H1 (cell line): ENCODE measurements at regions not wholly inside any gene's neighbourhood (a gene's known extent, or its start where the extent isn't known, plus 50 kb on each side); places are given as distances from the start of the nearest gene placed in this dataset.

ENCODE experiments used
- CTCF ChIA-PET: fragments of 300-600 bp; sonication (Branson Sonifier 250); formaldehyde crosslinking; loops from one replicate; lab custom pipeline; 2021; ENCODE audit not compliant: partially characterized antibody; lab: Charles Lee
- POLR2A ChIA-PET: fragments of 300-600 bp; sonication (Branson Sonifier 250); formaldehyde crosslinking; loops from one replicate; lab custom pipeline; 2021; ENCODE audit warnings: inconsistent platforms; ENCODE audit not compliant: partially characterized antibody; lab: Charles Lee
- DNase-seq, 2 experiments: peaks; one replicate each; pipeline versions ENCODE4 v3.0.0 to v3.0.0-alpha.2; 2010 to 2022; ENCODE audit warnings: low spot score in 2 of 2, low read depth in 1 of 2, mixed read lengths in 1 of 2
- FAIRE-seq: peaks from 2 replicates; lab custom pipeline; 2011; peaks lifted over from hg19 to GRCh38; lab: Jason Lieb, UNC
- H2AFZ ChIP-seq: 2 replicates; pipeline ENCODE4 v1.8.1; 2012; ENCODE audit warnings: low read length, inconsistent platforms
- H2AK5ac ChIP-seq: 2 replicates; pipeline ENCODE4 v1.6.1; 2013; ENCODE audit warnings: low read depth, low read length
- H2BK120ac ChIP-seq: replicated peaks from 2 replicates; pipeline ENCODE3; 2013; ENCODE audit warnings: low read depth, low read length, inconsistent platforms
- H2BK12ac ChIP-seq: 2 replicates; pipeline ENCODE4 v1.6.1; 2013; ENCODE audit warnings: low read depth, low read length
- H2BK15ac ChIP-seq: 2 replicates; pipeline ENCODE4 v1.6.1; 2013; ENCODE audit warnings: low read length
- H2BK20ac ChIP-seq: 2 replicates; pipeline ENCODE4 v1.6.1; 2013; ENCODE audit warnings: low read length
- H2BK5ac ChIP-seq: 2 replicates; pipeline ENCODE4 v1.6.1; 2013; ENCODE audit warnings: low read depth, low read length
- H3K14ac ChIP-seq: 2 replicates; pipeline ENCODE4 v1.6.1; 2013; ENCODE audit warnings: inconsistent platforms; ENCODE audit not compliant: insufficient read length
- H3K18ac ChIP-seq: 2 replicates; pipeline ENCODE4 v1.6.1; 2013; ENCODE audit warnings: low read length; ENCODE audit errors: extremely low read depth
- H3K23ac ChIP-seq: 2 replicates; pipeline ENCODE4 v1.6.1; 2013; ENCODE audit warnings: inconsistent platforms; ENCODE audit not compliant: insufficient read length
- H3K23me2 ChIP-seq: 2 replicates; pipeline ENCODE4 v1.6.1; 2013; ENCODE audit warnings: low read depth, low read length
- H3K27ac ChIP-seq: 2 replicates; pipeline ENCODE4 v1.6.1; 2011; ENCODE audit warnings: low read depth, low read length, inconsistent platforms
- H3K27me3 ChIP-seq, 4 experiments: replicated peaks in 1 of 4; 1 replicate in 1 of 4; 2 replicates in 3 of 4; pipeline versions ENCODE4 v1.6.1 to v1.8.1; 2011 to 2013; ENCODE audit warnings: low read length in 3 of 4, mild to moderate bottlenecking in 3 of 4, inconsistent platforms in 2 of 4, mixed read lengths in 2 of 4, moderate library complexity in 1 of 4; ENCODE audit not compliant: control insufficient read depth in 3 of 4, insufficient read depth in 3 of 4; ENCODE audit errors: extremely low read depth in 1 of 4
- H3K36me3 ChIP-seq, 4 experiments: 2 replicates each; pipeline versions ENCODE4 v1.6.1 to v1.8.1; 2011 to 2013; ENCODE audit warnings: mild to moderate bottlenecking in 4 of 4, low read length in 3 of 4, moderate library complexity in 2 of 4, control low read depth in 1 of 4, inconsistent platforms in 1 of 4; ENCODE audit not compliant: insufficient read depth in 4 of 4, control insufficient read depth in 2 of 4
- H3K4ac ChIP-seq: replicated peaks from 2 replicates; pipeline ENCODE3; 2013; ENCODE audit warnings: low read length, low read depth, mixed read lengths, inconsistent platforms; ENCODE audit not compliant: insufficient read length
- H3K4me1 ChIP-seq, 4 experiments: replicated peaks in 1 of 4; 1 replicate in 1 of 4; 2 replicates in 3 of 4; pipeline versions ENCODE4 v1.6.1 to v1.8.1; 2011 to 2013; ENCODE audit warnings: low read length in 3 of 4, inconsistent platforms in 2 of 4, mixed read lengths in 1 of 4; ENCODE audit not compliant: insufficient read depth in 4 of 4, control insufficient read depth in 3 of 4
- H3K4me2 ChIP-seq, 2 experiments: 2 replicates each; pipeline versions ENCODE4 v1.6.1 to v1.8.1; 2011 to 2013; ENCODE audit warnings: low read depth in 2 of 2, low read length in 2 of 2, control low read depth in 1 of 2, inconsistent platforms in 1 of 2, mild to moderate bottlenecking in 1 of 2; ENCODE audit not compliant: insufficient read depth in 1 of 2
- H3K4me3 ChIP-seq, 4 experiments: fragments of 200-600, 300-600 bp in 1 of 4; sonication (generic), shearing (Covaris generic), sonication (Bioruptor Twin) in 1 of 4; 2 replicates each; pipeline versions ENCODE4 v1.5.1 to v1.8.1; 2011 to 2016; ENCODE audit warnings: low read length in 4 of 4, low read depth in 3 of 4, control low read depth in 2 of 4, inconsistent platforms in 2 of 4, mild to moderate bottlenecking in 2 of 4, mixed read lengths in 1 of 4, moderate library complexity in 1 of 4; ENCODE audit not compliant: insufficient read depth in 2 of 4; ENCODE audit errors: extremely low read depth in 1 of 4
- H3K56ac ChIP-seq: replicated peaks from 2 replicates; pipeline ENCODE3; 2013; ENCODE audit warnings: low read depth, mild to moderate bottlenecking, mixed read lengths, low read length, inconsistent platforms; ENCODE audit not compliant: insufficient read length
- H3K79me1 ChIP-seq: 2 replicates; pipeline ENCODE4 v1.6.1; 2013; ENCODE audit warnings: low read depth, low read length, control low read depth
- H3K79me2 ChIP-seq, 2 experiments: 2 replicates each; pipeline versions ENCODE4 v1.6.1 to v1.8.1; 2012 to 2013; ENCODE audit warnings: low read length in 2 of 2, mild to moderate bottlenecking in 2 of 2, inconsistent platforms in 1 of 2; ENCODE audit not compliant: insufficient read depth in 2 of 2, control insufficient read depth in 1 of 2
- H3K9ac ChIP-seq, 4 experiments: replicated peaks in 1 of 4; 1 replicate in 1 of 4; 2 replicates in 3 of 4; pipeline versions ENCODE4 v1.6.1 to v1.8.1; 2011 to 2013; ENCODE audit warnings: low read depth in 3 of 4, low read length in 3 of 4, control low read depth in 2 of 4, mild to moderate bottlenecking in 2 of 4, moderate library complexity in 2 of 4, inconsistent platforms in 1 of 4; ENCODE audit errors: extremely low read depth in 1 of 4
- H3K9me3 ChIP-seq, 2 experiments: 2 replicates each; pipeline versions ENCODE4 v1.6.1 to v1.8.1; 2012 to 2013; ENCODE audit warnings: mild to moderate bottlenecking in 2 of 2, moderate library complexity in 2 of 2, control low read depth in 1 of 2, inconsistent platforms in 1 of 2, low read depth in 1 of 2, low read length in 1 of 2, mixed read lengths in 1 of 2; ENCODE audit not compliant: insufficient read depth in 2 of 2
- H4K20me1 ChIP-seq, 2 experiments: replicated peaks in 1 of 2; 2 replicates each; pipeline versions ENCODE3 to v1.8.1; 2011 to 2013; ENCODE audit warnings: inconsistent platforms in 2 of 2, low read length in 2 of 2, mild to moderate bottlenecking in 1 of 2; ENCODE audit not compliant: insufficient read depth in 2 of 2, control insufficient read depth in 1 of 2
- H4K5ac ChIP-seq: 2 replicates; pipeline ENCODE4 v1.6.1; 2013; ENCODE audit warnings: low read length, low read depth, mixed read lengths, inconsistent platforms; ENCODE audit not compliant: insufficient read length
- H4K8ac ChIP-seq: 2 replicates; pipeline ENCODE4 v1.8.0; 2013; ENCODE audit warnings: mild to moderate bottlenecking, moderate library complexity, low read length, inconsistent platforms; ENCODE audit not compliant: insufficient read depth; ENCODE audit errors: extremely low read depth
- H4K91ac ChIP-seq: replicated peaks from 2 replicates; pipeline ENCODE3; 2013; ENCODE audit warnings: low read length, mixed read lengths, inconsistent platforms; ENCODE audit not compliant: insufficient read length
- BACH1 ChIP-seq: IDR thresholded peaks from 2 replicates; pipeline ENCODE4 v1.6.1; 2012; ENCODE audit warnings: low read length, improper control_type of control experiment
- CHD2 ChIP-seq: IDR thresholded peaks from 2 replicates; pipeline ENCODE4 v1.6.1; 2012; ENCODE audit warnings: low read length, improper control_type of control experiment
- HDAC2 ChIP-seq, 2 experiments: fragments of 300-600 bp in 1 of 2; sonication (generic) in 1 of 2; IDR thresholded peaks; 2 replicates each; pipeline ENCODE4 v1.6.1; 2011 to 2012; ENCODE audit warnings: low read depth in 2 of 2, low read length in 2 of 2, mild to moderate bottlenecking in 2 of 2, moderate library complexity in 2 of 2, borderline replicate concordance in 1 of 2, inconsistent platforms in 1 of 2
- KDM4A ChIP-seq: IDR thresholded peaks from one replicate; pipeline ENCODE4 v1.7.1; 2012; ENCODE audit warnings: low read depth, mild to moderate bottlenecking, moderate library complexity, low read length, inconsistent platforms; ENCODE audit not compliant: severe bottlenecking
- RXRA ChIP-seq: IDR thresholded peaks from 2 replicates; pipeline ENCODE4 v1.6.1; 2011; ENCODE audit warnings: low read depth, mild to moderate bottlenecking, low read length, moderate library complexity; ENCODE audit not compliant: insufficient read depth
- TBP ChIP-seq: IDR thresholded peaks from 2 replicates; pipeline ENCODE4 v1.6.1; 2011; ENCODE audit warnings: low read depth, low read length, improper control_type of control experiment
- WGBS, 2 experiments: shearing (Covaris generic) in 1 of 2; methylation state at CpG; one replicate each; pipeline versions ENCODE4 v1.1.6 to v1.1.7; 2013 to 2015; ENCODE audit warnings: low lambda C conversion rate in 2 of 2, mixed read lengths in 2 of 2, inconsistent platforms in 1 of 2, low coverage in 1 of 2, missing lambda C conversion rate in 1 of 2; ENCODE audit not compliant: insufficient replicate concordance in 2 of 2, insufficient coverage in 1 of 2, insufficient read length in 1 of 2; ENCODE audit errors: extremely low coverage in 1 of 2, missing lambda C conversion rate in 1 of 2; 5-methylcytosine and 5-hydroxymethylcytosine counted together

DNA sequence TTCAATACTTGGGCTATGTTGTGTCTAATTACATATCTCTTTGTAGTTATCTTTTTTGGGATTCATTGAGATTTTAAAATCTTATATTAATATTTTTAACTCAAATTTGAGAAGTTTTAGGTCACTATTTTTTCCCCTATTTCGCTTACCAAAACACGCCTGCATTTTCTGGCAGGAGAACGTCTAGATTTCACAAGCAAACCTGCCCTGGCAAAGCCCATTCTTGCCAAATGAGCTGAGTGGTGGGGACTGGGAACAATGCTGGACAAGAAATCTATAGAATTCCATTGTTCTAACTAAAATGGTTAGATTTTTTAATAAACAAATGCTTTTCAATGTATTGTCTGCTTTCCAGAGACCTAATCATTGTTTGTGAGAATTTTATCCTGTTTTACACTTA lies 1283.7 kb upstream of the RAG2 start:
- no peaks in the 10 kb centered on the region for H4K20me1 ChIP-seq
- H3K36me3 ChIP-seq = no peaks in the 10 kb centered on the region
- H3K79me1 ChIP-seq = no peaks in the 10 kb centered on the region
- no peak overlapping the region for H2AK5ac ChIP-seq
- H4K8ac ChIP-seq = no peak overlapping the region
- no peaks in the 10 kb centered on the region for H3K23me2 ChIP-seq
- H3K4me2 ChIP-seq = no peak overlapping the region
- no peaks in the 10 kb centered on the region for H3K9me3 ChIP-seq
- CTCF ChIA-PET = no interaction called here
- H3K23ac ChIP-seq = no peak overlapping the region
- POLR2A ChIA-PET = no interaction called here
- WGBS, 2 experiments = 97% methylated on average over 3 of the region's 3 CpGs; no CpG with 5 or more reads in 1 of the 2 experiments
- no peak overlapping the region for H3K56ac ChIP-seq
- H2BK20ac ChIP-seq = no peak overlapping the region
- H2BK15ac ChIP-seq = no peak overlapping the region
- no peak overlapping the region for H2BK120ac ChIP-seq
- no peak overlapping the region for H3K9ac ChIP-seq
- H3K4me3 ChIP-seq = no peak overlapping the region
- H3K14ac ChIP-seq = no peak overlapping the region
- H4K5ac ChIP-seq = no peak overlapping the region
- TF ChIP-seq CHD2 (no peak), BACH1 (no peak), RXRA (no peak), TBP (no peak), KDM4A (no peak), HDAC2 (IDR thresholded peaks at IDR 0.05; ENCODE audit: borderline replicate concordance in 1 of 2, low read depth in 2 of 2, low read length in 2 of 2) (no peak)
- H2AFZ ChIP-seq = no peak overlapping the region
- no peaks in the 10 kb centered on the region for H3K4me1 ChIP-seq
- H3K27me3 ChIP-seq = no peaks in the 10 kb centered on the region
- H3K27ac ChIP-seq = no peak overlapping the region
- H2BK5ac ChIP-seq = no peak overlapping the region
- no peak overlapping the region for H3K18ac ChIP-seq
- H3K4ac ChIP-seq = no peak overlapping the region
- no peak for FAIRE-seq
- H2BK12ac ChIP-seq = no peak overlapping the region
- DNase-seq = no peak
- no peaks in the 10 kb centered on the region for H3K79me2 ChIP-seq
- H4K91ac ChIP-seq = no peak overlapping the region
